NB4 (cell line): ENCODE measurements at regions not wholly inside any gene's neighbourhood (a gene's known extent, or its start where the extent isn't known, plus 50 kb on each side); places are given as distances from the start of the nearest gene placed in this dataset.

Source experiments
- DNase-seq: peaks from one replicate; pipeline ENCODE4 v3.0.0; 2010; ENCODE audit warnings: low read depth
- H3K4me3 ChIP-seq: one replicate; pipeline ENCODE4 v1.5.1; 2011; ENCODE audit warnings: mild to moderate bottlenecking, low read depth, low read length, moderate library complexity
- MYC ChIP-seq: IDR thresholded peaks from 2 replicates; pipeline ENCODE4 v1.6.1; 2011; ENCODE audit warnings: low read depth, low read length
- POLR2A ChIP-seq: IDR thresholded peaks from 2 replicates; pipeline ENCODE4 v1.6.1; 2011; ENCODE audit warnings: mild to moderate bottlenecking; ENCODE audit not compliant: insufficient read length; ENCODE audit errors: extremely low read depth
- TF ChIP-seq, protein P1 (sequence below): IDR thresholded peaks from 2 replicates; pipeline ENCODE4 v1.6.1; 2011; ENCODE audit warnings: low read depth, low read length
- TF ChIP-seq, protein P2 (sequence below): IDR thresholded peaks from one replicate; pipeline ENCODE4 v1.5.1; 2012; ENCODE audit warnings: low read depth, low read length

DNA sequence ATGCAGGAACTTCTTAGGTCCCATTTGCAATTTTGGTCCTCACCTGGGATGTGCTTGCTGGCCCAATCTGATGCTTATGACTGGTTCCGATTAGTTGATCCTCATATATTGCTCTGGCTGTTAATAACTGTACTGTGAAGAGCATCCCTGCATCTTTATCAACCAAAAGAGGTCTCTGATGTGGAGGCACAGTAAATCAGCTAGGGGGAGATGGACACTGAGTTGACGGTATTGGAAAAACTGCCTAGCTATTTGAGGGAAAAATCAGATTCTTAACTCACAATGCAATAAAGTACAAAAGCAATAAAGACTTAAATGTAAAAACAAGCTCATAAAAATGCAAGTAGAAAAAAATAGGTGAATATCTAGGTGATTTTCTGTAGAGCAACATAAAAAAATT is 188.0 kb upstream of the TCF4 start:
- H3K4me3 ChIP-seq: no peak overlapping the region
- TF ChIP-seq, protein P1, sequence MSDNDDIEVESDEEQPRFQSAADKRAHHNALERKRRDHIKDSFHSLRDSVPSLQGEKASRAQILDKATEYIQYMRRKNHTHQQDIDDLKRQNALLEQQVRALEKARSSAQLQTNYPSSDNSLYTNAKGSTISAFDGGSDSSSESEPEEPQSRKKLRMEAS: no peak
- no peak for TF ChIP-seq POLR2A
- TF ChIP-seq, protein P2, sequence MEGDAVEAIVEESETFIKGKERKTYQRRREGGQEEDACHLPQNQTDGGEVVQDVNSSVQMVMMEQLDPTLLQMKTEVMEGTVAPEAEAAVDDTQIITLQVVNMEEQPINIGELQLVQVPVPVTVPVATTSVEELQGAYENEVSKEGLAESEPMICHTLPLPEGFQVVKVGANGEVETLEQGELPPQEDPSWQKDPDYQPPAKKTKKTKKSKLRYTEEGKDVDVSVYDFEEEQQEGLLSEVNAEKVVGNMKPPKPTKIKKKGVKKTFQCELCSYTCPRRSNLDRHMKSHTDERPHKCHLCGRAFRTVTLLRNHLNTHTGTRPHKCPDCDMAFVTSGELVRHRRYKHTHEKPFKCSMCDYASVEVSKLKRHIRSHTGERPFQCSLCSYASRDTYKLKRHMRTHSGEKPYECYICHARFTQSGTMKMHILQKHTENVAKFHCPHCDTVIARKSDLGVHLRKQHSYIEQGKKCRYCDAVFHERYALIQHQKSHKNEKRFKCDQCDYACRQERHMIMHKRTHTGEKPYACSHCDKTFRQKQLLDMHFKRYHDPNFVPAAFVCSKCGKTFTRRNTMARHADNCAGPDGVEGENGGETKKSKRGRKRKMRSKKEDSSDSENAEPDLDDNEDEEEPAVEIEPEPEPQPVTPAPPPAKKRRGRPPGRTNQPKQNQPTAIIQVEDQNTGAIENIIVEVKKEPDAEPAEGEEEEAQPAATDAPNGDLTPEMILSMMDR: no peak
- TF ChIP-seq MYC: no peak
- no peak for DNase-seq

DNA sequence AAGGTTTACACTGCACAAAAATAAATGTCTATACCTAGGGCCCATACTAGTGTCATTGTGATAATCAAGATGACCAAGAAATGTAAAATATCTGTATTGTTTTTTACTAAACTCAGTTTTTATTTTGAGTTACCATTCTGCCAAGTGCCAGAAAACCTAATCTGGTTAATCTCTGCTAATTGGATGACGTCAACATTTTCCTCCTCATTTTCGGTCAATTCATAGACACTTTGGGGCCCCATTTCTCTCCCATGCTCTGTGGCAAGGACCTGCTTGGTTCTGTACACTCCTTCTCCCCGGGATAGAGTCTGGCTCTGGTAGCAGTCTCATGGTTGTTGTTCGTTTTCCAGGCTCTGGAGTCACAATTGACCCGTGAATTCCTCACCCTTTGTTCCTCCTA is 186.5 kb upstream of the TCF4 start:
- DNase-seq: no peak
- no peak overlapping the region for H3K4me3 ChIP-seq
- no peak for TF ChIP-seq POLR2A
- TF ChIP-seq MYC: no peak
- TF ChIP-seq, protein P2: no peak
- TF ChIP-seq, protein P1: no peak

DNA sequence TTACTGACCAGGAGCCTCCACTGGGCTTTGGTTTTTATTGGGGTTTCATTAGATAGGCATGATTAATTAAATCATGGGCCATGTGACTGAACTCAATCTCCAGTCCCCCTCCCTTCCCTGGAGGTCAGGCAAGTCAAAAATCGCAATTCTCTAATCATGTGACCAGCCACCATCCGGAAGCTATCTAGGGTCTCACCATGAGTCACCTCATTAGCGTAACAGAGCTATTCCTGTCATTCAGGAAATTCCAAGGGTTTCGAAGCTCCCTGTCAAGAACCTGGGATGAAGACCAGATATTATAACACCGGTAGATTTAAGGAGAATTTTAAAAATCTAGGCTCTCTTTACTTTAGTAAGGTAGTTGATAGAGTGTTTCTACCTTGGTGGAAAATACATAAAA is 180.3 kb upstream of the TCF4 start:
- no peak overlapping the region for H3K4me3 ChIP-seq
- TF ChIP-seq, protein P2: no peak
- TF ChIP-seq MYC (no peak), POLR2A (no peak)
- TF ChIP-seq, protein P1: no peak
- DNase-seq: no peak

DNA sequence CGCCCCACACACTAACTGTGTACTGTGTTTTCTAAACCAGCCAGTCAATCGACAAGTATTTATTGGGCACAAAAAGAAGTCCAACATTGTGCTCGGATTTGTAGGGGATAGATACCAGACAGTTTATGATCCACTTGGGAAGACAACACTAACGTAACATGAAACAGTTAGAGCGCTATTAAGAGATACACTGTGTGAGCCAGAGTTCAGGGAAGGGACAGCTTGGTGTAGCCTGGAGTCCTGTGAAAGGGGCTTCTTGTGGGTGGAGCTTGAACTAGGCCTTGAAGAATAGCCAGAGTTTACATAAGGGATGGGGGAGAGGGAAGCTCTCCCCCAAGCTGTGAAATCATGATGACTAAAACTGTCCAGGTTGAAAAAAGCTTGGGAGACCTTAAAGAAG is 176.4 kb upstream of the TCF4 start:
- TF ChIP-seq POLR2A (no peak), MYC (no peak)
- TF ChIP-seq, protein P2: no peak
- TF ChIP-seq, protein P1: no peak
- no peak for DNase-seq
- no peak overlapping the region for H3K4me3 ChIP-seq

DNA sequence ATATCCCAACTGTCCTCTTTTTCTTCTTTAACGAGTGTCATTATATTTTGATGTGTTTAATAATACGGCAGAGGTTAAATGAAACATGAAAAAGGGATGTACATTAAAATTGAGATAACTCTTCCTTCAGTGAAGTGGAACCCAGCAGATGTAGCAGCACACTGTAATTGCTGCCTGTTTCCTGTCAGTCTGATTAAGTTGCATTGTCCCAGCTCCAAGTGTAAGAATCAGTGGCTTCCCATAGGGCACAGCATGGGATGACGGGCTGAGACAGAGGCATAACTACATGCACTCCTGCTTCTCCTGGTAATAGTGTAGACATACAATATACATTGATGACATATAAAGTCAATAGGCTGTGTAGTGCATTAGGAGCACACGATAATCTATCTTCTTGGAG is 175.8 kb upstream of the TCF4 start:
- no peak for DNase-seq
- TF ChIP-seq, protein P2: no peak
- no peak for TF ChIP-seq MYC
- TF ChIP-seq POLR2A: no peak
- TF ChIP-seq, protein P1: no peak
- no peak overlapping the region for H3K4me3 ChIP-seq

DNA sequence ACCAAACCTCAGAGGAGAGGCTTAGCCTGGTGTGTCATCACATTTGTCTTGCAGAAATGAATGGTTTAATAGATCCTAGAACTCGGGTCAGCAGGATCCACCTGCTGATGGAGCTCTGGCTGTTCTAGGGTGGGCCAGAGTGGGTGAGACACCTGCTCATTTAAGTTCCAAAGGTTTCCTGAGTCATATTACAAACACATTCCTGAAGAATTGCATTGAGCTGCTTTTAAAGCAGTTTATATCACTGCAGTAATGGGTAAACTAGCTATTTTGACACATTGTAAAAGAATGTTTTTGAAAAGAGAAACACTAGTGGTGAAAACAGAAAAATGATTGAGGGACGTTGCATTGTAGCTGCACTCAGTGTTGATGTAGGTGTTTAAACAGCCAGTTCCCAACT is 175.3 kb upstream of the TCF4 start:
- TF ChIP-seq POLR2A (no peak), MYC (no peak)
- TF ChIP-seq, protein P2: no peak
- TF ChIP-seq, protein P1: no peak
- no peak for DNase-seq

More for the DNA sequence above, 175.3 kb upstream of the TCF4 start:
- H3K4me3 ChIP-seq: no peak overlapping the region
